ENCODE measurements at regions not wholly inside any gene's neighbourhood (a gene's known extent, or its start where the extent isn't known, plus 50 kb on each side); places are given as distances from the start of the nearest gene placed in this dataset.

- 83 to 89% methylated on average over 4 of the region's 4 CpGs for WGBS, 2 donors
- no peak overlapping the region for H3K4me3 ChIP-seq (ENCODE audit: low read length in 2 of 2)
- H3K36me3 ChIP-seq (ENCODE audit: control insufficient read depth in 1 of 2, insufficient read depth in 2 of 2, low read length in 1 of 2), result no peaks in the 10 kb centered on the region
- ATAC-seq (ENCODE audit: low FRiP score) (no peak), DNase-seq (no peak)
- intact Hi-C loops (cut with DNase I), result loop anchor here in 1 of 2 donors (5.0 kb wide), 1 partner anchor 38 kb away; no protein-coding TSS in a partner anchor
- H3K9me3 ChIP-seq (ENCODE audit: control insufficient read depth, low read length), result no peaks in the 10 kb centered on the region
- H3K4me1 ChIP-seq (ENCODE audit: control insufficient read depth in 1 of 2, insufficient read depth in 2 of 2, low read length in 2 of 2), result peaks cover 0 to 3% of the 10 kb centered on the region in 2 donors
- H3K27me3 ChIP-seq (ENCODE audit: control insufficient read depth in 1 of 2, insufficient read depth in 2 of 2, low read length in 1 of 2), result peaks cover 0 to 2% of the 10 kb centered on the region in 2 donors
- no peak overlapping the region for H3K27ac ChIP-seq (ENCODE audit: low read depth in 1 of 2, low read length in 2 of 2)
Observed at GRCh38 chr2:217095511-217096205, 235.8 kb upstream of the TNP1 start.

GRCh38 chr2:217092710-217093379 lies 233.0 kb upstream of the TNP1 start:
- H3K9me3 ChIP-seq (ENCODE audit: control insufficient read depth, low read length), result no peaks in the 10 kb centered on the region
- no peak overlapping the region for H3K4me3 ChIP-seq (ENCODE audit: low read length in 2 of 2)
- no peak for ATAC-seq (ENCODE audit: low FRiP score)
- H3K36me3 ChIP-seq (ENCODE audit: control insufficient read depth in 1 of 2, insufficient read depth in 2 of 2, low read length in 1 of 2), result no peaks in the 10 kb centered on the region
- H3K27me3 ChIP-seq (ENCODE audit: control insufficient read depth in 1 of 2, insufficient read depth in 2 of 2, low read length in 1 of 2), result peaks cover 0 to 2% of the 10 kb centered on the region in 2 donors
- no peaks in the 10 kb centered on the region for H3K4me1 ChIP-seq (ENCODE audit: control insufficient read depth in 1 of 2, insufficient read depth in 2 of 2, low read length in 2 of 2)
- no peak overlapping the region for H3K27ac ChIP-seq (ENCODE audit: low read depth in 1 of 2, low read length in 2 of 2)
- 82 to 88% methylated on average over 15 to 17 of the region's 17 CpGs for WGBS, 2 donors
- intact Hi-C loops (cut with DNase I), result no loop called here
- no peak for DNase-seq

- Histone ChIP-seq H3K36me3 (ENCODE audit: control insufficient read depth in 1 of 2, insufficient read depth in 2 of 2, low read length in 1 of 2) (no peaks in the 10 kb centered on the region), H3K4me3 (ENCODE audit: low read length in 2 of 2) (no peak overlapping the region), H3K27me3 (ENCODE audit: control insufficient read depth in 1 of 2, insufficient read depth in 2 of 2, low read length in 1 of 2) (peaks cover 0 to 2% of the 10 kb centered on the region in 2 donors), H3K27ac (ENCODE audit: low read depth in 1 of 2, low read length in 2 of 2) (no peak overlapping the region), H3K4me1 (ENCODE audit: control insufficient read depth in 1 of 2, insufficient read depth in 2 of 2, low read length in 2 of 2) (no peaks in the 10 kb centered on the region), H3K9me3 (ENCODE audit: control insufficient read depth, low read length) (no peaks in the 10 kb centered on the region)
- intact Hi-C loops (cut with DNase I), result no loop called here
- ATAC-seq (ENCODE audit: low FRiP score) (no peak), DNase-seq (no peak)
- 81 to 97% methylated on average over 3 of the region's 3 CpGs for WGBS, 2 donors
Observed at GRCh38 chr2:217091531-217091930, 231.7 kb upstream of the TNP1 start.

GRCh38 chr2:217090884-217091283 lies 231.0 kb upstream of the TNP1 start:
- 92 to 95% methylated on average over 3 of the region's 3 CpGs for WGBS, 2 donors
- H3K4me1 ChIP-seq (ENCODE audit: control insufficient read depth in 1 of 2, insufficient read depth in 2 of 2, low read length in 2 of 2), result no peaks in the 10 kb centered on the region
- no peak overlapping the region for H3K27ac ChIP-seq (ENCODE audit: low read depth in 1 of 2, low read length in 2 of 2)
- H3K36me3 ChIP-seq (ENCODE audit: control insufficient read depth in 1 of 2, insufficient read depth in 2 of 2, low read length in 1 of 2), result no peaks in the 10 kb centered on the region
- intact Hi-C loops (cut with DNase I), result no loop called here
- H3K4me3 ChIP-seq (ENCODE audit: low read length in 2 of 2), result no peak overlapping the region
- DNase-seq (no peak), ATAC-seq (ENCODE audit: low FRiP score) (no peak)
- peaks cover 0 to 2% of the 10 kb centered on the region in 2 donors for H3K27me3 ChIP-seq (ENCODE audit: control insufficient read depth in 1 of 2, insufficient read depth in 2 of 2, low read length in 1 of 2)
- H3K9me3 ChIP-seq (ENCODE audit: control insufficient read depth, low read length), result no peaks in the 10 kb centered on the region

- intact Hi-C loops (cut with DNase I), result no loop called here
- Histone ChIP-seq H3K27ac (ENCODE audit: low read depth in 1 of 2, low read length in 2 of 2) (no peak overlapping the region), H3K36me3 (ENCODE audit: control insufficient read depth in 1 of 2, insufficient read depth in 2 of 2, low read length in 1 of 2) (no peaks in the 10 kb centered on the region), H3K9me3 (ENCODE audit: control insufficient read depth, low read length) (no peaks in the 10 kb centered on the region), H3K27me3 (ENCODE audit: control insufficient read depth in 1 of 2, insufficient read depth in 2 of 2, low read length in 1 of 2) (no peaks in the 10 kb centered on the region), H3K4me3 (ENCODE audit: low read length in 2 of 2) (peak overlapping the region in 1 of 2 donors; percentile 48), H3K4me1 (ENCODE audit: control insufficient read depth in 1 of 2, insufficient read depth in 2 of 2, low read length in 2 of 2) (no peaks in the 10 kb centered on the region)
- ATAC-seq (ENCODE audit: low FRiP score) (no peak), DNase-seq (no peak)
- WGBS, 2 donors, result 14 to 31% methylated on average over 5 of the region's 5 CpGs
Observed at GRCh38 chr2:217090024-217090473, 230.2 kb upstream of the TNP1 start.

GRCh38 chr2:217086718-217087117 lies 226.9 kb upstream of the TNP1 start:
- whole genome bisulfite sequencing, 2 donors, result 96 to 100% methylated on average over 2 of the region's 2 CpGs
- intact Hi-C loops (cut with DNase I), result no loop called here

GRCh38 chr2:217086038-217086522 lies 226.2 kb upstream of the TNP1 start:
- ATAC-seq (ENCODE audit: low FRiP score), result no peak
- intact Hi-C loops (cut with DNase I), result no loop called here

More at GRCh38 chr2:217086718-217087117, 226.9 kb upstream of the TNP1 start:
- H3K4me3 ChIP-seq (ENCODE audit: low read length in 2 of 2), result no peak overlapping the region
- no peaks in the 10 kb centered on the region for H3K27me3 ChIP-seq (ENCODE audit: control insufficient read depth in 1 of 2, insufficient read depth in 2 of 2, low read length in 1 of 2)
- no peaks in the 10 kb centered on the region for H3K9me3 ChIP-seq (ENCODE audit: control insufficient read depth, low read length)
- no peak overlapping the region for H3K27ac ChIP-seq (ENCODE audit: low read depth in 1 of 2, low read length in 2 of 2)
- H3K4me1 ChIP-seq (ENCODE audit: control insufficient read depth in 1 of 2, insufficient read depth in 2 of 2, low read length in 2 of 2), result no peaks in the 10 kb centered on the region
- no peaks in the 10 kb centered on the region for H3K36me3 ChIP-seq (ENCODE audit: control insufficient read depth in 1 of 2, insufficient read depth in 2 of 2, low read length in 1 of 2)
- ATAC-seq (ENCODE audit: low FRiP score), result no peak
- no peak for DNase-seq

GRCh38 chr2:217085543-217085942 lies 225.7 kb upstream of the TNP1 start:
- DNase-seq (no peak), ATAC-seq (ENCODE audit: low FRiP score) (peak; percentile 8)
- Histone ChIP-seq H3K27me3 (ENCODE audit: control insufficient read depth in 1 of 2, insufficient read depth in 2 of 2, low read length in 1 of 2) (no peaks in the 10 kb centered on the region), H3K27ac (ENCODE audit: low read depth in 1 of 2, low read length in 2 of 2) (no peak overlapping the region), H3K36me3 (ENCODE audit: control insufficient read depth in 1 of 2, insufficient read depth in 2 of 2, low read length in 1 of 2) (no peaks in the 10 kb centered on the region), H3K9me3 (ENCODE audit: control insufficient read depth, low read length) (no peaks in the 10 kb centered on the region), H3K4me1 (ENCODE audit: control insufficient read depth in 1 of 2, insufficient read depth in 2 of 2, low read length in 2 of 2) (no peaks in the 10 kb centered on the region), H3K4me3 (ENCODE audit: low read length in 2 of 2) (no peak overlapping the region)
- intact Hi-C loops (cut with DNase I), result no loop called here
- 75 to 77% methylated on average over 2 of the region's 2 CpGs for WGBS, 2 donors

More at GRCh38 chr2:217086038-217086522, 226.2 kb upstream of the TNP1 start:
- peak in 1 of 2 donors; percentile 57 for DNase-seq
- H3K4me3 ChIP-seq (ENCODE audit: low read length in 2 of 2), result no peak overlapping the region
- H3K27me3 ChIP-seq (ENCODE audit: control insufficient read depth in 1 of 2, insufficient read depth in 2 of 2, low read length in 1 of 2), result no peaks in the 10 kb centered on the region
- H3K27ac ChIP-seq (ENCODE audit: low read depth in 1 of 2, low read length in 2 of 2), result no peak overlapping the region
- H3K9me3 ChIP-seq (ENCODE audit: control insufficient read depth, low read length), result no peaks in the 10 kb centered on the region
- WGBS, 2 donors, result 89 to 100% methylated on average over 1 of the region's 1 CpG
- H3K4me1 ChIP-seq (ENCODE audit: control insufficient read depth in 1 of 2, insufficient read depth in 2 of 2, low read length in 2 of 2), result no peaks in the 10 kb centered on the region
- H3K36me3 ChIP-seq (ENCODE audit: control insufficient read depth in 1 of 2, insufficient read depth in 2 of 2, low read length in 1 of 2), result no peaks in the 10 kb centered on the region

DNA sequence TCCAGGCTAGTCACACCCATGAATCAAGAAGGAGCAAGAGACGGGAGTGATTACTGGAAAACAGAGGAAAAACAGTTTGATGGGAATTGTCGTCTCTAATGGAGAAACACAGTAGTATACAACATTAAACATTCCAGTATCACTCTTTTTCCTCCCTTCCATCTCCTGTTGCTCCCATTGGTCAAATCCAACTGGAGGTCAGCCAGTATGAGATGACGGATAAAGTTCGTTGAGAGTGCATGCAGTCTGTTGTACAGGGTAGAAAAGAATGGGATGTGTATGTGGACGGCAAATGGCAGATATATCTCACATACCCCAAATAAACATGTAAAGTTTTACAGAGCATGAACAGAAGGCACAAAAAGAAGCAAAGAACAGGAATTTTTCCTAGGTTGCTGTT lies 221.9 kb upstream of the TNP1 start:
- H3K9me3 ChIP-seq (ENCODE audit: control insufficient read depth, low read length), result no peaks in the 10 kb centered on the region
- H3K4me1 ChIP-seq (ENCODE audit: control insufficient read depth in 1 of 2, insufficient read depth in 2 of 2, low read length in 2 of 2), result no peaks in the 10 kb centered on the region
- no peak for ATAC-seq (ENCODE audit: low FRiP score)
- intact Hi-C loops (cut with DNase I), result no loop called here
- no peak overlapping the region for H3K27ac ChIP-seq (ENCODE audit: low read depth in 1 of 2, low read length in 2 of 2)
- no peak overlapping the region for H3K4me3 ChIP-seq (ENCODE audit: low read length in 2 of 2)
- no peaks in the 10 kb centered on the region for H3K36me3 ChIP-seq (ENCODE audit: control insufficient read depth in 1 of 2, insufficient read depth in 2 of 2, low read length in 1 of 2)
- 98% methylated on average over 5 of the region's 5 CpGs for WGBS, 2 donors
- H3K27me3 ChIP-seq (ENCODE audit: control insufficient read depth in 1 of 2, insufficient read depth in 2 of 2, low read length in 1 of 2), result no peaks in the 10 kb centered on the region
- no peak for DNase-seq

All from aorta (tissue), 5 donors.